Loucy (cell line): ENCODE measurements at regions not wholly inside any gene's neighbourhood (a gene's known extent, or its start where the extent isn't known, plus 50 kb on each side); places are given as distances from the start of the nearest gene placed in this dataset.

Experiments
- H2AFZ ChIP-seq: fragments of 200-600 bp; sonication (generic); 2 replicates; pipeline ENCODE4 v1.6.0; 2016; ENCODE audit warnings: antibody characterized with exemption, mild to moderate bottlenecking, low read length, moderate library complexity
- H3F3A ChIP-seq: fragments of 200-600 bp; 2 replicates; pipeline ENCODE4 v1.6.0; 2016; ENCODE audit warnings: antibody characterized with exemption, low read depth, mild to moderate bottlenecking
- H3K27me3 ChIP-seq: fragments of 200-600 bp; sonication (generic); 2 replicates; pipeline ENCODE4 v1.6.1; 2014; ENCODE audit warnings: low read length, mild to moderate bottlenecking; ENCODE audit not compliant: insufficient read depth, poor library complexity, severe bottlenecking
- H3K36me3 ChIP-seq: fragments of 200-600 bp; sonication (generic); 2 replicates; pipeline ENCODE4 v1.6.1; 2016; ENCODE audit warnings: low read length; ENCODE audit not compliant: insufficient read depth
- H3K4me1 ChIP-seq: fragments of 200-600 bp; sonication (generic); 2 replicates; pipeline ENCODE4 v1.5.1; 2014; ENCODE audit warnings: low read length, mild to moderate bottlenecking; ENCODE audit not compliant: insufficient read depth, poor library complexity, severe bottlenecking
- H3K4me2 ChIP-seq: fragments of 200-600 bp; sonication (generic); 2 replicates; pipeline ENCODE4 v1.6.0; 2014; ENCODE audit warnings: antibody characterized with exemption, low read length, low read depth, mild to moderate bottlenecking; ENCODE audit not compliant: poor library complexity, severe bottlenecking
- H3K4me3 ChIP-seq: fragments of 200-600 bp; sonication (generic); 2 replicates; pipeline ENCODE4 v1.5.1; 2014; ENCODE audit warnings: low read length, mild to moderate bottlenecking, mixed read lengths; ENCODE audit not compliant: poor library complexity, severe bottlenecking
- H3K79me2 ChIP-seq: fragments of 200-600 bp; sonication (generic); 2 replicates; pipeline ENCODE4 v1.6.1; 2014; ENCODE audit warnings: low read length; ENCODE audit not compliant: insufficient read depth
- H3K9ac ChIP-seq: fragments of 200-600 bp; sonication (generic); 2 replicates; pipeline ENCODE4 v1.6.0; 2014; ENCODE audit warnings: mild to moderate bottlenecking, low read depth, low read length, moderate library complexity; ENCODE audit not compliant: poor library complexity, severe bottlenecking
- H3K9me2 ChIP-seq: fragments of 200-600 bp; sonication (generic); replicated peaks from 2 replicates; pipeline ENCODE4 v1.6.1; 2016; ENCODE audit warnings: low read depth, low read length, mixed read lengths
- H3K9me3 ChIP-seq: fragments of 200-600 bp; sonication (generic); 2 replicates; pipeline ENCODE4 v1.6.1; 2014; ENCODE audit warnings: mild to moderate bottlenecking, antibody characterized with exemption, low read length, low read depth; ENCODE audit not compliant: insufficient read depth
- H4K20me1 ChIP-seq: fragments of 200-600 bp; sonication (generic); 2 replicates; pipeline ENCODE4 v1.6.0; 2014; ENCODE audit warnings: antibody characterized with exemption, low read length, mild to moderate bottlenecking; ENCODE audit not compliant: insufficient read depth, poor library complexity, severe bottlenecking
- EZH2phosphoT487 ChIP-seq: fragments of 200-600 bp; IDR thresholded peaks from 2 replicates; pipeline ENCODE4 v1.6.1; 2018; ENCODE audit warnings: antibody characterized with exemption, mild to moderate bottlenecking, moderate library complexity, borderline replicate concordance
- TF ChIP-seq, protein P1 (sequence below): fragments of 200-600 bp; sonication (generic); conservative IDR thresholded peaks from 2 replicates; pipeline ENCODE4 v1.5.1; 2014; ENCODE audit warnings: mild to moderate bottlenecking, antibody characterized with exemption, low read length

GRCh38 chr2:223123855-223124610 lies 72.0 kb downstream of the KCNE4 start:
- H3K9me2 ChIP-seq: no peaks in the 10 kb centered on the region
- H4K20me1 ChIP-seq: no peaks in the 10 kb centered on the region
- H3K79me2 ChIP-seq: no peaks in the 10 kb centered on the region
- H3F3A ChIP-seq: no peaks in the 10 kb centered on the region
- no peaks in the 10 kb centered on the region for H3K27me3 ChIP-seq
- no peak overlapping the region for H3K9ac ChIP-seq
- no peaks in the 10 kb centered on the region for H3K36me3 ChIP-seq
- TF ChIP-seq, protein P1, sequence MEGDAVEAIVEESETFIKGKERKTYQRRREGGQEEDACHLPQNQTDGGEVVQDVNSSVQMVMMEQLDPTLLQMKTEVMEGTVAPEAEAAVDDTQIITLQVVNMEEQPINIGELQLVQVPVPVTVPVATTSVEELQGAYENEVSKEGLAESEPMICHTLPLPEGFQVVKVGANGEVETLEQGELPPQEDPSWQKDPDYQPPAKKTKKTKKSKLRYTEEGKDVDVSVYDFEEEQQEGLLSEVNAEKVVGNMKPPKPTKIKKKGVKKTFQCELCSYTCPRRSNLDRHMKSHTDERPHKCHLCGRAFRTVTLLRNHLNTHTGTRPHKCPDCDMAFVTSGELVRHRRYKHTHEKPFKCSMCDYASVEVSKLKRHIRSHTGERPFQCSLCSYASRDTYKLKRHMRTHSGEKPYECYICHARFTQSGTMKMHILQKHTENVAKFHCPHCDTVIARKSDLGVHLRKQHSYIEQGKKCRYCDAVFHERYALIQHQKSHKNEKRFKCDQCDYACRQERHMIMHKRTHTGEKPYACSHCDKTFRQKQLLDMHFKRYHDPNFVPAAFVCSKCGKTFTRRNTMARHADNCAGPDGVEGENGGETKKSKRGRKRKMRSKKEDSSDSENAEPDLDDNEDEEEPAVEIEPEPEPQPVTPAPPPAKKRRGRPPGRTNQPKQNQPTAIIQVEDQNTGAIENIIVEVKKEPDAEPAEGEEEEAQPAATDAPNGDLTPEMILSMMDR: no peak
- TF ChIP-seq EZH2phosphoT487: no peak
- H3K9me3 ChIP-seq: no peaks in the 10 kb centered on the region
- peaks cover 24% of the 10 kb centered on the region for H3K4me1 ChIP-seq
- peak overlapping the region; percentile 46 for H3K4me3 ChIP-seq
- peak overlapping the region; percentile 53 for H3K4me2 ChIP-seq
- no peak overlapping the region for H2AFZ ChIP-seq

GRCh38 chr2:223141606-223142005 lies 89.6 kb downstream of the KCNE4 start:
- H3K4me1 ChIP-seq: no peaks in the 10 kb centered on the region
- H2AFZ ChIP-seq: no peak overlapping the region
- H3K9me3 ChIP-seq: no peaks in the 10 kb centered on the region
- H3K9me2 ChIP-seq: no peaks in the 10 kb centered on the region
- no peaks in the 10 kb centered on the region for H3K79me2 ChIP-seq
- H3K9ac ChIP-seq: no peak overlapping the region
- no peaks in the 10 kb centered on the region for H4K20me1 ChIP-seq
- no peak overlapping the region for H3K4me2 ChIP-seq
- no peaks in the 10 kb centered on the region for H3K27me3 ChIP-seq
- H3K4me3 ChIP-seq: no peak overlapping the region
- H3K36me3 ChIP-seq: no peaks in the 10 kb centered on the region
- TF ChIP-seq, protein P1: no peak
- no peak for TF ChIP-seq EZH2phosphoT487
- H3F3A ChIP-seq: no peaks in the 10 kb centered on the region

GRCh38 chr2:223142118-223142517 lies 90.1 kb downstream of the KCNE4 start:
- H3K27me3 ChIP-seq: no peaks in the 10 kb centered on the region
- TF ChIP-seq EZH2phosphoT487: no peak
- TF ChIP-seq, protein P1: no peak
- H2AFZ ChIP-seq: no peak overlapping the region

More at GRCh38 chr2:223142118-223142517, 90.1 kb downstream of the KCNE4 start:
- Histone ChIP-seq H3K4me3 (no peak overlapping the region), H3K9me2 (no peaks in the 10 kb centered on the region), H3F3A (no peaks in the 10 kb centered on the region), H3K9me3 (no peaks in the 10 kb centered on the region), H3K9ac (no peak overlapping the region), H3K4me2 (no peak overlapping the region), H3K36me3 (no peaks in the 10 kb centered on the region), H3K79me2 (no peaks in the 10 kb centered on the region), H4K20me1 (no peaks in the 10 kb centered on the region), H3K4me1 (no peaks in the 10 kb centered on the region)
